ENCODE measurements at regions not wholly inside any gene's neighbourhood (a gene's known extent, or its start where the extent isn't known, plus 50 kb on each side); places are given as distances from the start of the nearest gene placed in this dataset.

GRCh38 chr16:35480988-35481387 is 2021.6 kb downstream of the TP53TG3F start:
- Mint-ChIP-seq H3K4me3 (no peak overlapping the region), H3K36me3 (ENCODE audit: low read depth) (no peaks in the 10 kb centered on the region), H3K27ac (no peak overlapping the region), H3K4me1 (ENCODE audit: low read depth) (no peaks in the 10 kb centered on the region), H3K9me3 (peaks cover 10% of the 10 kb centered on the region), H3K27me3 (no peaks in the 10 kb centered on the region)

- no peak overlapping the region for H3K4me3 Mint-ChIP-seq
- H3K27me3 Mint-ChIP-seq, result no peaks in the 10 kb centered on the region
- peaks cover 28% of the 10 kb centered on the region for H3K9me3 Mint-ChIP-seq
- no peak overlapping the region for H3K27ac Mint-ChIP-seq
- no peaks in the 10 kb centered on the region for H3K36me3 Mint-ChIP-seq (ENCODE audit: low read depth)
- no peaks in the 10 kb centered on the region for H3K4me1 Mint-ChIP-seq (ENCODE audit: low read depth)
These were observed 2026.5 kb downstream of the TP53TG3F start for GRCh38 chr16:35485915-35486314.

- Mint-ChIP-seq H3K36me3 (ENCODE audit: low read depth) (no peaks in the 10 kb centered on the region), H3K9me3 (peaks cover 22% of the 10 kb centered on the region), H3K4me3 (no peak overlapping the region), H3K27me3 (no peaks in the 10 kb centered on the region), H3K27ac (no peak overlapping the region), H3K4me1 (ENCODE audit: low read depth) (no peaks in the 10 kb centered on the region)
These were observed 2032.8 kb downstream of the TP53TG3F start for GRCh38 chr16:35492225-35492624.

GRCh38 chr16:35497399-35497798 is 2038.0 kb downstream of the TP53TG3F start:
- H3K27ac Mint-ChIP-seq, result no peak overlapping the region
- peaks cover 14% of the 10 kb centered on the region for H3K9me3 Mint-ChIP-seq
- H3K4me3 Mint-ChIP-seq, result no peak overlapping the region
- H3K27me3 Mint-ChIP-seq, result no peaks in the 10 kb centered on the region
- no peaks in the 10 kb centered on the region for H3K36me3 Mint-ChIP-seq (ENCODE audit: low read depth)
- H3K4me1 Mint-ChIP-seq (ENCODE audit: low read depth), result no peaks in the 10 kb centered on the region

- Mint-ChIP-seq H3K4me3 (no peak overlapping the region), H3K27ac (no peak overlapping the region), H3K9me3 (peaks cover 18% of the 10 kb centered on the region), H3K36me3 (ENCODE audit: low read depth) (no peaks in the 10 kb centered on the region), H3K4me1 (ENCODE audit: low read depth) (no peaks in the 10 kb centered on the region), H3K27me3 (no peaks in the 10 kb centered on the region)
These were observed 2046.8 kb downstream of the TP53TG3F start for GRCh38 chr16:35506018-35506897.

- H3K36me3 Mint-ChIP-seq (ENCODE audit: low read depth), result no peaks in the 10 kb centered on the region
- H3K27me3 Mint-ChIP-seq, result no peaks in the 10 kb centered on the region
- H3K9me3 Mint-ChIP-seq, result peaks cover 16% of the 10 kb centered on the region
These were observed 2047.4 kb downstream of the TP53TG3F start for GRCh38 chr16:35506898-35507194.

GRCh38 chr16:35510701-35511100 is 2051.3 kb downstream of the TP53TG3F start:
- Mint-ChIP-seq H3K27ac (no peak overlapping the region), H3K36me3 (ENCODE audit: low read depth) (no peaks in the 10 kb centered on the region), H3K4me1 (ENCODE audit: low read depth) (no peaks in the 10 kb centered on the region), H3K27me3 (no peaks in the 10 kb centered on the region), H3K4me3 (no peak overlapping the region), H3K9me3 (peaks cover 18% of the 10 kb centered on the region)

More at GRCh38 chr16:35506898-35507194, 2047.4 kb downstream of the TP53TG3F start:
- Mint-ChIP-seq H3K27ac (no peak overlapping the region), H3K4me1 (ENCODE audit: low read depth) (no peaks in the 10 kb centered on the region), H3K4me3 (no peak overlapping the region)

GRCh38 chr16:35516551-35516950 is 2057.1 kb downstream of the TP53TG3F start:
- Mint-ChIP-seq H3K36me3 (ENCODE audit: low read depth) (no peaks in the 10 kb centered on the region), H3K9me3 (peaks cover 15% of the 10 kb centered on the region), H3K4me1 (ENCODE audit: low read depth) (no peaks in the 10 kb centered on the region), H3K27me3 (no peaks in the 10 kb centered on the region), H3K4me3 (no peak overlapping the region), H3K27ac (no peak overlapping the region)

GRCh38 chr16:35516971-35517370 is 2057.6 kb downstream of the TP53TG3F start:
- Mint-ChIP-seq H3K36me3 (ENCODE audit: low read depth) (no peaks in the 10 kb centered on the region), H3K27me3 (no peaks in the 10 kb centered on the region), H3K27ac (no peak overlapping the region), H3K4me3 (no peak overlapping the region), H3K9me3 (peaks cover 19% of the 10 kb centered on the region), H3K4me1 (ENCODE audit: low read depth) (no peaks in the 10 kb centered on the region)

GRCh38 chr16:35523991-35524390 is 2064.6 kb downstream of the TP53TG3F start:
- no peak overlapping the region for H3K4me3 Mint-ChIP-seq
- H3K36me3 Mint-ChIP-seq (ENCODE audit: low read depth), result no peaks in the 10 kb centered on the region
- no peak overlapping the region for H3K27ac Mint-ChIP-seq
- H3K27me3 Mint-ChIP-seq, result no peaks in the 10 kb centered on the region
- no peaks in the 10 kb centered on the region for H3K4me1 Mint-ChIP-seq (ENCODE audit: low read depth)
- H3K9me3 Mint-ChIP-seq, result peaks cover 30% of the 10 kb centered on the region

GRCh38 chr16:35525979-35526590 is 2066.7 kb downstream of the TP53TG3F start:
- Mint-ChIP-seq H3K4me3 (no peak overlapping the region), H3K27me3 (no peaks in the 10 kb centered on the region), H3K36me3 (ENCODE audit: low read depth) (no peaks in the 10 kb centered on the region), H3K9me3 (peaks cover 27% of the 10 kb centered on the region), H3K4me1 (ENCODE audit: low read depth) (no peaks in the 10 kb centered on the region), H3K27ac (no peak overlapping the region)

- Mint-ChIP-seq H3K27me3 (no peaks in the 10 kb centered on the region), H3K4me1 (ENCODE audit: low read depth) (no peaks in the 10 kb centered on the region), H3K27ac (no peak overlapping the region), H3K4me3 (no peak overlapping the region), H3K36me3 (ENCODE audit: low read depth) (no peaks in the 10 kb centered on the region), H3K9me3 (peaks cover 18% of the 10 kb centered on the region)
These were observed 2073.2 kb downstream of the TP53TG3F start for GRCh38 chr16:35532576-35532975.

GRCh38 chr16:35533683-35534082 is 2074.3 kb downstream of the TP53TG3F start:
- H3K9me3 Mint-ChIP-seq, result peaks cover 14% of the 10 kb centered on the region
- no peaks in the 10 kb centered on the region for H3K36me3 Mint-ChIP-seq (ENCODE audit: low read depth)
- H3K4me1 Mint-ChIP-seq (ENCODE audit: low read depth), result no peaks in the 10 kb centered on the region
- H3K4me3 Mint-ChIP-seq, result no peak overlapping the region
- no peak overlapping the region for H3K27ac Mint-ChIP-seq
- H3K27me3 Mint-ChIP-seq, result no peaks in the 10 kb centered on the region

- H3K27me3 Mint-ChIP-seq, result no peaks in the 10 kb centered on the region
- H3K4me3 Mint-ChIP-seq, result no peak overlapping the region
- H3K27ac Mint-ChIP-seq, result no peak overlapping the region
- H3K4me1 Mint-ChIP-seq (ENCODE audit: low read depth), result no peaks in the 10 kb centered on the region
- H3K9me3 Mint-ChIP-seq, result peaks cover 6% of the 10 kb centered on the region
- H3K36me3 Mint-ChIP-seq (ENCODE audit: low read depth), result no peaks in the 10 kb centered on the region
These were observed 2084.1 kb downstream of the TP53TG3F start for GRCh38 chr16:35543486-35543885.

- H3K36me3 Mint-ChIP-seq (ENCODE audit: low read depth), result peaks cover 3% of the 10 kb centered on the region
- H3K4me1 Mint-ChIP-seq (ENCODE audit: low read depth), result no peaks in the 10 kb centered on the region
- H3K9me3 Mint-ChIP-seq, result peaks cover 14% of the 10 kb centered on the region
- no peak overlapping the region for H3K4me3 Mint-ChIP-seq
- H3K27me3 Mint-ChIP-seq, result no peaks in the 10 kb centered on the region
- no peak overlapping the region for H3K27ac Mint-ChIP-seq
These were observed 2093.4 kb downstream of the TP53TG3F start for GRCh38 chr16:35552763-35553162.

- no peaks in the 10 kb centered on the region for H3K27me3 Mint-ChIP-seq
- peaks cover 17% of the 10 kb centered on the region for H3K9me3 Mint-ChIP-seq
- H3K4me1 Mint-ChIP-seq (ENCODE audit: low read depth), result no peaks in the 10 kb centered on the region
- H3K36me3 Mint-ChIP-seq (ENCODE audit: low read depth), result peaks cover 3% of the 10 kb centered on the region
- H3K4me3 Mint-ChIP-seq, result no peak overlapping the region
- no peak overlapping the region for H3K27ac Mint-ChIP-seq
These were observed 2098.3 kb downstream of the TP53TG3F start for GRCh38 chr16:35557731-35558130.

Measured in stimulated activated naive CD8-positive, alpha-beta T cell treated with anti-CD3 and anti-CD28 coated beads, Interleukin-15, Interleukin-2, amounts not matched to agents 100 ng/mL and 50 ng/mL, for 24 hours (primary cell).